GM19025 (cell line): ENCODE measurements at regions not wholly inside any gene's neighbourhood (a gene's known extent, or its start where the extent isn't known, plus 50 kb on each side); places are given as distances from the start of the nearest gene placed in this dataset.

Experiments used
- ATAC-seq: cut with Tn5 transposase; IDR thresholded peaks from one replicate; pipeline ENCODE4 v1.9.1; 2021; ENCODE audit warnings: mild to moderate bottlenecking, low read depth, moderate library complexity; ENCODE audit not compliant: unreplicated experiment

DNA sequence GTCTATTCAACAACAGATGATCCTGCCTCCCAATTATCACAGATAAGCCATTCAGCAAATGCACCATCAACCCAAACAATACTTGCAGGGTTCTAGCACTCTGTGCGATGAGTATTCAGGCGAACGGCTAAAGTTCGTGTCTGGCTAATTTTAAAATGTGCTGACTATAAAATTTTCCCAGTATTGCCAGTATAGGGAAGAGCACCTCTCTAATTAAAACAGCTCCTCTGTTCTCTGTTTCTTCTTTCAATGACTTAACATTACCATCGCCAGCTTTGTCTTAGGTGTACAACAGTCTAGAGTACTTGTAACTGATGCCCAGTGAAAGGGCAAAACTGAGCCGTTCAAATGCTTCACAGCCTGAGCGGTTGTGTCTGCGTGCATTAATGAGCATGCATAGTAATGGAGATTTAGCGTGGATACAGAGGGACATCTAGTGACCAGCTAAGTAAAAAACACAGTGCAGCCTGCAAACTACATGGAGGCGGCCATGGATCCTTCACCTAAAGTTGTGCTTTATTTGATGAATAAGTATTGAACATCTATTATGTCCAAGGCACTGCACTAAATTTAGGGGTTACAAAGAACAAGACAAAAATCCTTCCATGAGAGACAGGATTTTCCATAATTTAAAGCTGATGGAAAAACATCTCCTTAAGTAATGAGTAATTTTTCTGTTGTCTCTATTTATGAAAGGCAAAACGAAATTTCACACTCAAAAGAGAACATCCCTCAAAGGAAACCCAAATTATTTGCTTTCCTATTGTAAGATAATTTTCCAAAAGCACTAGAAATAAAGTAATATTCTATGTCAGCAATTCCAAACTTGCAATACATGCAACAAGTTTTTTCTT is 120.0 kb downstream of the SETD4 start:
- no peak for ATAC-seq

DNA sequence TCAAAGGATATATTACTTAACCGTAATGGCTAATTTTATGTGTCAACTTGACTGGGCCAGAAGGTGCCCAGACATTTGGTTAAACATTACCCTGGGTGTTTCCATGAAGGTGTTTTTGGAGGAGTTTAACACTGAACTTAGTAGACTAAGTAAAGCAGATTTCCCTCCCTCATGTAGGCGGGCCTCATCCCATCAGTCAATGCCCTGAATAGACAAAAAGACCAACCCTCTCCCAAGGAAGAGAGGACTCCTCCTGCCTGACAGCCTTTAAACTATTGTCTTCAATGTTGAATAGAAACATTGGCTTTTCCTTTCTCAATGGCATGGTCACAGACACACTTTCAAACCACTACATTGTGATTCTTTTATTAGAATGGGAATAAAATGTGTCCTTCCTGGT is 121.9 kb downstream of the SETD4 start:
- no peak for ATAC-seq

DNA sequence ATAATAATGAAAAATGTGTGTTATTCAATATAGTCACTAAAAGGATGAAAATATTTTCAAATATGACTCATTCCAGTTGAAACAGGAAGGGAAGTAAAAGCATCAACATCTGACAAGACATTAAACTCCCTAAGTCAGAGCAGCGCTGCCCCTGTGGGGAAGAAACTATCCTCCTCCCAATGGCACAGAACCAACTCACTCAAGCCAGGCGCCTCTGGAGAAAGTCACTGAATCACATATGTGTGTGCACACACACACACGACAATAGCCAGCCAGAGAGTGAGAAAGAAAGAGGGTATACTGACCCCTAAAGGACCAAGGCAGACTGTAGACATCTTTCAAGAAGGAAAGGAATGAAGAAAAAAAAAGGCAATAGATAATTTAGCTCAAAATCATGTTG is 126.9 kb downstream of the SETD4 start:
- no peak for ATAC-seq

DNA sequence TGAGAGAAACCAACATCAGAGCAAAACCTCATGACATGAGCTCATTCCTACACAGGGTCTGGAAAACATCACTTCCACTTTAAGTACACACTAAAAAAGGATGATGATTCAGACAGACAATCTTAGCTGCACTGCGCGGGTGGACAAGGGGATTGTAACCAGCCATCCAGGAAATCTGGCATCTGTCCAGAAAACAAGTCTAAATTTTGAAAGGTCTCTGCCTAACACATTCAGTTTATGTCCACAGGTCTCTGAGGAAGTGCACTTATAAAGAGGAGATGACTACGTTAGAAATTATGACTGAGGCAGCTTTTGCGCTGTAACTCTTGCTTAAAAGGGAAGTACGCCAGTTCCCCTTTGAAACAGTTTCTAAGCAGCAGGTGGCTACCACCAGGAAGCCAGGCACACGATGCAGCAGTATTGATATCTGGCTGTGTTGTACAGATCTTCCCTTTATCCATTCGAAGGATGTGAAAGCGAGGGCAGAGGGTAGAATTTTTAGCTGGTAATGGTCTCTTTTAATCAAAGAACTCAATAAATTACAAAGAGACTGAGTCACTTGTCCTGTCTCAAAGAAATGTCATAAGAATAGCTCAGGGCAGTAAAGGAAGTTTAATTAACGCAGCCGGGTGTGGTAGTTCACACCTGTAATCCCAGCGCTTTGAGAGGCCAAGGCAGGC is 128.0 kb downstream of the SETD4 start:
- peak; percentile 63 for ATAC-seq

DNA sequence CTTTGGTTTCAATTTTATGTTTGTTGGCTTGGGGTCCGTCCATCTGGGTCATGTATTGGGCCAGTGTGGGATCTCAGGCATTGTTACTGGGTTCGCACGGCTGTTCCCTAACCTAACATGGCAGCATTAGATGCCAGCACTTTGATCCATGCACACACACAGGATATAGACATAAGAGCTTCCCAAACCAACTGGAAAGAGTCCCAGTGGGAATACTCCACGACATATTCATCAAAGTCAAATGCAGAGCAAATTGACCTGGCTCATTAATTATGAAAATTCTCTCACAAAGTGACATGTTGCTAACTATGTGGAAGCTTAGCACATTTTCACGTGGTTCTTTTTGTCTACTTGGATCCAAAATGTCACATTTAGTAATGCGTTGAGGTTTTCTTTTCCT is 130.4 kb downstream of the SETD4 start:
- no peak for ATAC-seq

DNA sequence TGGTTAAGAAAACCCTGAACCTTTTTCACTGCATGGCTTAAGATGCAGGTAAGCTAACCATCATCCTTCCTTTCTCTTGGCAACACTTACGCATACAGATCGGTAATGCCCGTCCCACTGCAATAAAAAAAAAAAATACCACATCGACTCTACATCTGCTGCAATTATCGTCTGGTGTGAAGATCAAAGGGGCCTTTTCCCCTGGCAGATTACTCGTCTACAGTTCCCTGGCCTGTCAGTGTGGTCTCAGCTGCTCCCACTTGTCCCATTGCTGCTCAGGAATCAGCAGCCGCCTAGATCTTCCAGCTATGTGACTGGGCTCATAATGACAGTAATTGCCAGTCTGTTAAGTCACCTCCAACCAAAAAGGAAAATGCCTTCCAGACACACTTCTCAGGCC is 133.1 kb downstream of the SETD4 start:
- ATAC-seq = no peak

DNA sequence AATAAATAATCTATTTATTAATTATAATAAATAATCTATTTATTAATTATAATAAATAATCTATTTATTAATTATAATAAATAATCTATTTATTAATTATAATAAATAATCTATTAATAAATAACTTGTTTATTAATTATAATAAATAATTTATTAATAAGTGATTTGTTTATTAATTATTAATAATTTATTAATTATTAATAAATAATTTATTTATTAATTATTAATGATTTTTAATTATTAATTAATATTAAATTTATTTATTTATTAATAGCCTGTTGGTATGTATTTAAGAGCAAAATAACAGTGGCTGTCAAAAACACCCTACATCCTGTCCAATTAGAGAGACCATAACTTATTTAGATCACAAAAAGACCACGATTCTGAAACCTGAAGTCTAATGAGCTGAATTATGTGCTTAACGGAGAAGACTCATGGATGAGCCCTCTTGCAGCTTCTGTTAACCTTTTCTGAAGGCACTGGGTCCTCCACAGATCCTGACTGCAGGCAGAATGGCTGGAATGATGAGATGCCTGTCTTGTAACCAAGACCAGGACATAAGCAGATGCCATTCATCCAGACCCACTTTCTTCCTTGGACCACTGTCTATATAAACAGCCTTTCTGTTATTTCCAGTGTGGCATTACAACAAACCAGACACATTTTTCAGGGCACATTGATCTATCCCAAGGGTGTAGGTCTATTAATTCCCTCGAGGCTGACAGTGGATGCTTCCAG is 134.2 kb downstream of the SETD4 start:
- no peak for ATAC-seq

DNA sequence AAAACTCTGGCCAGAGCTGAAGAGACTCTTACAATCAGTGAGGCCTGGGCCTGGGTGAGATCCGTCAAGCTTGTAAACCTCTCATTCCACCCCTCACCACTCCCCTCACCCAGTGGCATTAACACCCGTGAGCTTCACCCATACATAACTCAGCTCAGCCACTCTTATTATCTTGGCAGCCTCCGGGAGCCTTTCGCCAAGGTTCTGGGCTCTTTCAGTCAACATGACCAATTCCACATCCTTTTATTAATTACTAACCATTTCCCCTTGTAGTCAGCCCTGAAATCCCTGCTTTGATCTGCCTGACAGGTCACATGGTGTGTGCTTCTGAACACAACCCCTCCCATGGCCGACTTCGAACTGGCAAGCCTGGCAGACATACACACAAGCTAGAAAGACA is 134.8 kb downstream of the SETD4 start:
- ATAC-seq = no peak

DNA sequence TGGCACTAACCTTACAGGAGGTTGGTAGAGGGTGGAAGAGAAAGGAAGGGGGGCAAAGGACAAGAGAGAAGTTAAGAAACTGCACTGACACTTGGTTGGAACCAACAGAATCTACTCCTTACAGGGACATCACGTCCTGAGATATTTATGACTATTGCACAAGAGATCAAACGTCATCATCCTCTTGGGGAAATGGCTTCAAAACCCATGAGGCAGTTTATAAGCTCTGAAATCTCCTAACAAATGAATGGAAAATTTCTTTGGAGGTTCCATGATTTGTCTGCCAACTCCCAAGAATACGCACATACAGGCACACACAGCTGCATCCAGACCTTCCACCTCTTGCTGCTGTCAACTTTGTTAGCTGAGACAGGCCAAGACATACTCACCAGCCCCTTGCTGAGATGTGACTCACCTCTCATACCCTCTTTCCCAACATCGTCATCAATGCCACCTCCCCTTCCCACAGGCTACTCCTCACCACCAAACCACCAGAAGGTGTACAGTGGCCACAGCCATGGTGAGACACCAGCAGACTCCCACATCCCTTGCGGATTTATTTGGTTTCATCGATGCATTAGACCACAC is 135.5 kb downstream of the SETD4 start:
- ATAC-seq = no peak

DNA sequence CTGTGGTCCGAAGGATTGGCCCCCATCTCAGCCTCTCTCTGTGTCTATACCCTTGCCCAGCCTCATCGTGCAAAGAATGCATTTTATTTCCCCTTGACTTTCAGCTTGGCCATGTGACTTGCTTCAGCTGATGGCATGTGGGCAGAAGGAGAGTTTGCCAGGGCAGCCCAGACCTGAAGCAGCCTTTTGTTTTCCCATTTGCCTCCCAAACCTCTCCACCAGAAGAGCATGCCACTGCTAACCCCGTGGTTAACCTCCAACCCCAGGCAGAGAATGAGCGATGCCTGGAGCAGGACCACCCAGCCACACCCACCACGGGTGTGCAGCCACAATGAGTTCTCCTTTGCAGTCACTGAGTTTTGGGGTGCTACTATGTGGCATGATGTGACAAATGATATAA is 136.4 kb downstream of the SETD4 start:
- ATAC-seq = no peak

DNA sequence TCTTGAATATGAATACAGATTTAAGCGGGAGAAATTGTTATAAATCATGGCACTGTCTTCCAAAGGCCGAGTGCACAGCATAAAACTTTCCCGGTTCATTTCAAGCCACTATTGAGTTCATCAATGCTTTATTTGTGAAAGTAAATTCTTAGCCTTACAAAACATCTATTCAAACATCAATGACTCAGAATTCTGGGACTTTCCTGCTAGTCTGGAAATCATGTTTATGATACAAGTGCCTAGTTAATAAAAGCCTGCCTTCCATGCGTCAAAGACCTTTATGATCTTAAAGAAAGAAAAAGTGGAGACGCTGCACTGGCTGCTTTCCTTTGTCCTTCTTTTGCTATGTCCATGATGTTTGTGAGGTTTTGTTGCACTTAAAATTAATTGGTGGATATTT is 137.7 kb downstream of the SETD4 start:
- no peak for ATAC-seq

DNA sequence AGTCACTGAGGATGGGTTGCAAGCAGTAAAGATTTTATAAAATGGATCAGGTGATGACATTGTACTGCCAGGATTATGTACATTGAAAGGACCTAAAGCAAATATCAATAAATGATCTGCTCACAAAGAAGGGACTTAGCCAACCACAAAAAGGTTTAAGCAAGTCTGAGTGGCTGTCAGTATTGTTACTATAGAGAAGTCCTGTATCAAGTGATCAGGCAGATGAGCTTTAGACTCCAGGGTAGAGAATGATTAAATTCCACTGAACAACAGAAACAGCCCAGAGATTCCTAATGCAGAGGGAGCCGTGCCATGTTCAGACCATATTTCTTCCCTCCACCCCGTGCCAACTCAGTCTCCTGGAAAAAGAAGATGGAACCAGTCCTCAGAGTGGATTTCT is 138.9 kb downstream of the SETD4 start:
- ATAC-seq = no peak

DNA sequence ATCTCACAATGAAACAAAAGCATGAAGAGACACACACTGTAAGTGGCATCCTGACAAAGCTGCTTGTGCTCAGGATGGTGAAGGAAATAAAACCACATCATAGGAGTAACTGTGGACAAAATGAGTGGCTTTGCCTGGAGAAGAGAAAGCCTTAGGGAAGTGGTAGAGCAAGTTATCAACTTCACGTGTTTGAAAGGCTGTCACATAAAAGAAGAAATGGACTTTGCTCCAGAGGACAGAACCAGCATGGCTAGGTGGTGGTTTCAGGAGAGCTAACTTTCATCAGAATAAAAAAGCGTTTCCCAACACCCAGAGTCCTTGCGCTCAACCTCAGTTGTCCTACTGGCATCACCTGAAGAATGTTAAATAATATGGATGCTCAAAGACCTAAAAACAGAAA is 139.9 kb downstream of the SETD4 start:
- ATAC-seq = no peak

DNA sequence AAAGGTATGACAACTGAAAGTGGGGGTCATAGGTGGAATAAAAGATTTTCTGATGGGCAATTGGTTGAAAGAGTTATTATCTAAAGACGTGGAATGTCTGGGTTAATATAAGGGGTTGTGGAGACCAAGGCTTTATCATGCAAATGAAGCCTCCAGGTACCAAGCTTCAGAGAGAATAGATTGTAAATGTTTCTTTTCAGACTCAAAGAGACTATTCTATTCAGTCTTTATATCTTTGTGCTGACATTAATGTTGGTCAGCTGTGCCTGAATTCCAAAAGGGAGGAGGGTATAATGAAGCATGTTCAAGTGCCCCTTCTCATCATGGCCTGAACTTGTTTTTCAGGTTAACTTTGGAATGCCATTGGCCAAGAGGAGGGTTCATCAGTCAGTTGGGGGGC is 145.3 kb downstream of the SETD4 start:
- ATAC-seq = no peak

DNA sequence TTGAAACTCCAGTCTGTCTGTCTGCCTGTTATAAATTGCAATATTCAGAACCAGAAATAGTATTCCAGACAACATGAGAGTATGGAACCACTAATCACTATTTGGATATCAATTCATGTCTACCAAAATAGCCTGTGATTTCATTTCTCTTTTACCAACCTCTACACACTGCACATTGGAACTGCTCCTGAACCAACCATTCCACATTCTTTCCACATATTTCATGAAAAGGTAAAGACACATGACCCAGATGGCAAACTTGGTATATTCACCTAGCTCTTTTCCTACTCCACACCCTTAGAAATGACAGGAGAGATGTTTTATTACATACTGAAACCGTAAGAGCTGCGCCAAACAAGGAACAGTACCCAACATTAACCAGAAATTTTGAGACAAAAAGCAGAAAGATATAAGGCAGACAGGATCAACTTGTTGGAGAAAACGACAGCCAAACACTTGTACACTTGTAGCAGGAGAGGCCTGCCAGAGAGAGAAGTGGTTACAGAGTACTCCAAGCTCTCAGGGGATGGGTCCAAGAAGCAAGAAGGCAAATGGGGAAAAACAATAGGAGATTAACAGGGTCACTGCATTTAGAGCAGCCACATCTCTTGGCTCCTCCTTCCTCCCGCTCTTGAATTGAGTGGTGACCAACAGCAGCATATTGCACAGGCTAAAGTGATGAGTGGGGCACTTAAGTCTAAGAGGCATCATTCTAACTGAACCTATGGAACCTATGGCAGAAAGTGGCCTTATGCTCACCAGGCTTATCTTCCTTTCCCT is 148.7 kb downstream of the SETD4 start:
- ATAC-seq = no peak

DNA sequence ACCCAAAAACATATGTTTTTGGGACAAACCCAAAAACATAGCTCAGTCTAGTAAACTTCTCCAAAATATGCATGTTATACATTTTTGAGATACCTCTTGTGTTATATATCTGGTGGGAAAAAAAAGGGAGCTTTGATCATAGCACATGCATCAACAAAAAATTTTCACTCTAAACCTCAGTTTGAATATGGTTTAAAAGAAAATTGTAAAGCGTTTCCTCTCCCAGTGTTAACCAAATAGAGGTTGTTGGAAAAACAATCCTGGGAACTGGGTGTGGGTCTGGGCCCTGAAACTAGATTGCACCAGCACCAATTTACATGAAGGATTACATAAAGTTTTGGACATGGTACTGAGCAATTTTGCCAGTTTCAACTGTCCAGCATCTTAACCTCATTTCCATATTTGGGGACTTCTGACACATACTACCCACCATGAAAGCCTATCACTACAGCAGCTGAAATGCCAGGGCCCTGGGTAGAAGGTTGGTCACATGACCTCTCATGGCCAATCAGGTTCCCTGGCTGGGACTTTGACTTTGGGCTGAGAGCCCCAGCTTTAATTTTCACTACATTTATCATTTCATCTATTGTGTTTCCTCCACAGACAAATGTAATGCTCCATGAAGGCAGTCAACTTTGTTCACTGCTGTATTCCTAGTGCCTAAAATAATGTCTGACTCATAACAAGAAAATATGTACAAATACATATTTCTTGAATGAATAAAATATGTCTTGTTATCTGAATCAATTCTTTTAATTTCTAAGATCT is 150.7 kb downstream of the SETD4 start:
- no peak for ATAC-seq

DNA sequence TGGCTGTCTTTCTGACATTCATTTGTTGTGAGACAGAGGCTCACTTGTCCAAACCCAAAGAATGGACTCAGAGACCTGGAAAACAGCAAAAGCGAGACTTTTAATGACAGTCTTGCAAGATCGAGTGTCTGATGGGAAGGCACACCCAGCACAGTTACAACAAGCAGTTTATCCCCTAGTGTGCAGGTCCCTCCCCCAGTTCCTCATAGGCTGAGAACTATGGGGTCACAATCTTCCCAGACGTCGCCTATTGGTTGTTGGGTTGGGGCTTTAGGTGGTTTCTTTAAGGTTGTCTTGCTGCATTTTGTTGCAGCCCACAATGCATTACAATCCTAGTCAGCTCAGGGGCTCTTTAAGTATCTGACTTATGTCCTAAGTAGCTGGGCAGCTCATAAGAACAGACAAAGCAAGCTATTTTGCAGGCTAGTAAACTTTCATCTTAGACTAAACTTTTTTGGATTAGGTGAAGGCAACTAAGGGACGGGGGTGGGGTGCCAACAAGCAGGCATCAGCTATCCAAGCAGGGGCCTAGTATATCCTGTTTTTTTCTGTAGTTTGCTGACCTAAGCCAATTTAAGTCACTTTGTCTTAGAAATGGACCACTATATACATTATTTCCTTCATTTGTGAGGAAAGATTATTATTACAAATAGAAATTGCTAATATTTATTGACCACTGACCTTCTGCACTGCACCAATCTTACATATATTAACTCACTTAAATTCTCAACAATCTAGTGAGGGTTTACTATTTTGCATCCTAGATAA is 151.8 kb downstream of the SETD4 start:
- ATAC-seq = no peak

DNA sequence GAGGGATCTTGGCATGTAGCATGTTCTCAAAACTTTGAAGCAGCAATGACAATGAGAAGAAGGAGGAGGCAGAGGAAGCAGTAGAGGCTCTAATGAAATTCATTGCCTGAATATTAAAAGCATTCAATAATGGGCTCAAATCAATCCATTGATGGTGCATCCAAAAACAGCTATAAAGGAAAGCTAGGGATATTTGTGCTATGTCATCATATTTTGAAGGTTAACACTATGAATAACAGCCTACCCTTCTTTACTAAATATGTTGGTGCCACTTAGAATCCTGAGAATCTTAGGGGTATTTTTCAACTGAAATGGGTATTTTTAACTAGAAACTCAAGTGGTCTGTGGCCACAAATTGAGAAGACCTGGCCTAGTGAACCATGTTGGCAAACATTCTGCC is 153.7 kb downstream of the SETD4 start:
- ATAC-seq = no peak

DNA sequence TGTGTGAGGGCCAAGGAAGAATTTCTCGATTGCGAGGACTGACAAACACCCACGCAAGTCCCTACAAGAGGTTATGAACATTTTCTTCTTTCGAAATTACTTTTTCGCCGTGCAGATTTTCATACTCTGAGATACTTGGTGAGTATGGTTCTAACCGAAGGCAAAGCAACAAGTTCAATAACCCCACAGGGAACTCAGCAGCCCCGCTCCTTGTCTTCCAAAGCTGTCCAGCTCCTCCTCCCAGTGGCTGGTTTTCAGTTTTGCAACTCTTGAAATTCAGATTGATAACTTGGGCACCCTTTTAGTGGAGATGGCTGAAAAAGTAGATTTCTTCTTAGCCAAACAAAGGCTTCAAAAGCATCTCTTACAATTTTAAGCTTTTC is 154.4 kb downstream of the SETD4 start:
- no peak for ATAC-seq
